GM04503 (cell line): ENCODE measurements at regions not wholly inside any gene's neighbourhood (a gene's known extent, or its start where the extent isn't known, plus 50 kb on each side); places are given as distances from the start of the nearest gene placed in this dataset.
"Not testable (repeated sequence)": the region's sequence is repeated elsewhere in the genome, so short reads cannot be mapped to it uniquely, and the experiment has no call there.

ENCODE experiments used
- DNase-seq: peaks from one replicate; pipeline ENCODE4 v3.0.0-alpha.2; 2012; ENCODE audit warnings: low read depth

DNA sequence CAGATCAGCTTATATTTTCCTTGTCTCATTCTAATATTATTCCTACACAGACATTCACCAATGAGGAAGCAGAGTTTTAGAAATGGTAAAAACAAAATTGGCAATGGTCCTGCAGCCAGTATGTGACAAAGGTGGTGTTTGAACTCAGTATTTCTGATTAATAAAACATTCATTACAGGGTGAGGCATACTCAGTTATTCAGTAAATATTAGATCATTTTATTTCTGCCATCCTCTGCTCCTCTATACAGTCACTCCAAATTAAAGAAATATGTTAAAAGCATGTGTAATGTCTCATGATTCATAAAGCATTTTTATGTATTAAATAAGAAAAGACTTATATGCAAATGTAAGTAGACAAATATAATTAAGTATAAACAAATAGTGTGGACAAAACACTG, 684.6 kb upstream of the ACO1 start:
- no peak for DNase-seq

GRCh38 chr9:31700252-31701045, 684.0 kb upstream of the ACO1 start:
- no peak for DNase-seq

DNA sequence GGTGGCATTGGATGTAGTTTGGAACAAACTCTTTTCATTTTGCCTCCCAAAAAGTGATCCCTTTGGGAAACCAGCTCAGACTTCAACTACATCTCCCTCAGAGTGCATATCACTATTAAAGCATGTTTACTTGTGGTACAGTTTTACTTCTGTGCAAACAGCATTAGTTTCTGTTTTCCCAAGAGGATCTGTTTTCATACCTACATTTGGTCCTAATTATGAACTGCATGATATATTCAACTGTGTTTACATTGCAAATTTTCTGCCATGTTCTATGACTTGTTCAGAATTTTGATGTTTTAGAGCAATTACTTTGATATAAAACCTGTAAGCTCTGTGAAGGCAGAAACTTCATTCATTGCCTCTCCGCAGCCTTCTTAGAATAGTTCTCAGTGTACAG, 681.5 kb upstream of the ACO1 start:
- DNase-seq = no peak

- DNase-seq = no peak
Measured at GRCh38 chr9:31715250-31715649, 669.2 kb upstream of the ACO1 start.

DNA sequence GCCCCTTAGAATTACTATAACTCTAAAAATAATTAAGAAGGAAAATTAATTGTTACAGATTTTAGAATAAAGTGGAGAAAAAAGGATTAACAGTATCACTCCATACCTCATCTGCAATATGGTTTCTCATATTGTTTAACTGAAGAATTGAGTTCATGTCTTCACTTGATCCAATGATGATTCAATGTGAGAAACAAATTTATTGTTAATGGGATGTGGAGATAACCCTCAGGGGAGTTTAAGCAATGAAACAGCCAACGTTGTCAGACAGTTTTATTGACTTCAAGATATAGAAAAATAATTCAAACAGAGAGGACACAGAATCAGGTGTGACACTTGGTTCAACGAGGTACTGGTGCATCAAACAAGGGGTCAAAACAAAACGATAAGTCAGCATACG, 665.2 kb upstream of the ACO1 start:
- no peak for DNase-seq

GRCh38 chr9:31730398-31730797, 654.0 kb upstream of the ACO1 start:
- DNase-seq = no peak

DNA sequence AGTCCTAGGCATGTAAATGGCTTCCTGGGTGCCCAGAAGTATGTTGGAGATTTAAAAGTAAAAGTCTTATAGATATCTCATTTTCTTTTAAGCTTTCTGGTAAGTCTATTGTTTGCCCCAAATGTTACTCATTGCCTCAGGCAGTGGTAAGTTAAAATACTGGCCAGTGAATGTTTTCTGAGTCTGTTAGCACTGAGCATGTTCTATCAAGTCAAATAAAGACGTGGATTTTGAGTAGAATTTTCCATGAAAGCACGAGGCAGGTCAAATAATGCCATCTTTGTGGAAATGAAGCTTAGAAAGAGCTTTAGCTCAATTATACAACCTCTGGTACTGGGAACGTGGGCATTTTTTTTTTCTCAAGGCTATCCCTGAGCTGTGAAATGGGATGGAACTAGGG, 651.3 kb upstream of the ACO1 start:
- no peak for DNase-seq

GRCh38 chr9:31736581-31737179, 647.8 kb upstream of the ACO1 start:
- no peak for DNase-seq

DNA sequence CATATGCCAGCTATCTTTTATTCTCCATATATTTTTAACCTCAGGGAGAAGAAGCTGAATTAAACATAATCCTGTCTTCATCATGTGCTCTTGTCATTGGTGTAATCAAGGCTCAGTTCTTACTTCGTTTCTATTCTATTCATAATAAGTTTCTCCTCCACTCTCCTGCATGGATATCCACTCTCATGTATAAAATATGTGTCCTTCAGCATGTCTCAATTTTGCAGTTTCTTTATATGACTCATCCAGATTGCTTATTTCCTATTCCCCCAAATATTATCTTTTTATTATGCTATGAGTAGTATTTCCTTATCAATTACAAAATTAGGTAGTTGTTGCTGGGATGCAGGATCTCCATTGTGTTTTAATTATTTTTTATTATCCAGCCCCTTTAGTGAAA, 643.7 kb upstream of the ACO1 start:
- DNase-seq = no peak

- DNase-seq = no peak
Measured at GRCh38 chr9:31744589-31744988, 639.9 kb upstream of the ACO1 start.

GRCh38 chr9:31745468-31745867, 639.0 kb upstream of the ACO1 start:
- no peak for DNase-seq

- no peak for DNase-seq
Measured at GRCh38 chr9:31745886-31746285, 638.6 kb upstream of the ACO1 start.

- no peak for DNase-seq
Measured at GRCh38 chr9:31753756-31754155, 630.7 kb upstream of the ACO1 start.

DNA sequence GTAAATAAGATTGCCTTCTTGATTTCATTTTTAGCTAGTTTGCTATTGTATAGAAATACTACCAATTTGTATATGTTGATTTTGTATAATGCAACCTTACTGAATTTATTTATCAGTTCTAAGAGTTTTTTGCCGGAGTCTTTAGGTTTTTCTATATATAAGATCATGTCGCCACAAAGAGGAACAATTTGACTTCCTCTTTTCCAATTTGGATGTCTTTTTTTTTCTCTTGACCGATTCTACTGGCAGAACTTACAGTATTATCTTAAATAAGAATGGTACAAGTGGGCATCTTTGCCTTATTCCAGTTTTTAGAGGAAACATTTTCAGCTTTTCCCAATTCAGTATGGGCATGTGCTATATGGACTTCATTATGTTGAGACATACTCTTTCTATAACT, 624.7 kb upstream of the ACO1 start:
- DNase-seq = no peak

- DNase-seq = not testable (repeated sequence)
Measured at GRCh38 chr9:31774021-31774420, 610.4 kb upstream of the ACO1 start.

- no peak for DNase-seq
Measured at GRCh38 chr9:31774571-31774970, 609.9 kb upstream of the ACO1 start.

- DNase-seq = no peak
Measured at GRCh38 chr9:31776471-31776870, 608.0 kb upstream of the ACO1 start.

DNA sequence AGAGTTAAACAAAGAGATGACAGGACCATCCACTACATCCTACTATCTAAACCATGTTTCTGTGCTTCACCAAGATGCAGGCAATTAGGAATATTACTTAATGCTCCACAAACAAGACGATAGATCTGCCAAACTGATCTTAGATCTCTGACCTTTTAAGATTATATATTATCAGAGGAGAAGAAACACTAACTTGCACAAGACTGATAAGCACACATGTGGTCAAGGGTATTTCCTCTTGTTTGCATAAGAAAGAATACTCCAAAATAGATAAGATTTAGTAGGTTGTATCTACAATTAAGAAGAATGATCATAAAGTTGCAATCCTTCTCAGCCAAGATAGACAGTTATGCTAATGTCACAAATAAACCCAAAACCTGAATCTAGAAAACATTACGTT, 601.0 kb upstream of the ACO1 start:
- DNase-seq = no peak

- no peak for DNase-seq
Measured at GRCh38 chr9:31790720-31791119, 593.7 kb upstream of the ACO1 start.

DNA sequence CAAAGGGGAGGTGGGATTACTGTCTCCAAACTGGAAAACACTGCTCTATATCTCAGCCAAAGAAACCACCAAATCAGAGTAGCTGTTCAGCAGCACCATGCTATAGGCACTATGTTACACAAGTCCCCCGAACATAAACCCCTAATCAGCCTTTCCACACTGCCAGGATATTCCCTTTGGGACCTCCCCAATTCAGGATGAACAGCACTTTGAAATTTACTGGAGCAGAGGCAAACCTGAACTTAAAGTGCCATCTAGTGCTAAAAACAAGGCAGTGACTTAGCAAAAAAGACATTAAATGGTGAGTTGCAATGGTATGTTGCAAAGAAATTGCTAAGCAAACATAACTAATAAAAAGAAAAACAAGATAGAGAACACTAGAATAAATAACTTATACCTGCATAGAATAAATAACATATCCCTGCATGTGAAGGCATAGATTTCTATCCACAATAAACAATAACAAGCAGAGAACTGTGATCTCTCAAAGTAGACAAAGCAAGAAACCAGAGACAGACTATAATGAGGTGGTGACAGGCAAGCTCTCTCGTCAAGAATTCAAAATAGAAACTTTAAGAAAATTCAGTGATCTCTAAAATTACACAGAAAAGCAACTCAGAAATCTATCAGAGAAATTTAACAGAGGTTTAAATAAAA, 584.4 kb upstream of the ACO1 start:
- DNase-seq = no peak

GRCh38 chr9:31807574-31808256, 576.7 kb upstream of the ACO1 start:
- DNase-seq = no peak

DNA sequence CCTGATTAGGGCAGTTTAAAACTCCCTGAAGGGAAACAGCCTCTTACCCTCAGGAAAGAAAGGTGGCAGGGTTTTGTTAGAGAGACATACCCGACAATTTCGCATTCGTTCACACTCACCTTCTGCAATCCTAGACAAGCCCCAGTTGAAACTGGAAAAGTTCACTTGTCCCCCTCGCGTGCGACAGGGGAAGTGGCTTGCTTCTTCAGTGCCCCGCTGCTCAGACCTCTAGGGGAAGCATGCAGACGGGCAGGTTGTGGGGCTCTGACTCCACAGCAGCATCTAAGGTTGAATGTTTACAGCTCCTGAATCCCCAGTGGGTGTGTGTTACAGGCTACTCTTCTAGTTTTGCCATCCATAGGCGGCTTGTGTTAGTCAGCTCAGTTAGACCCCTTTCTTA, 575.7 kb upstream of the ACO1 start:
- no peak for DNase-seq

- no peak for DNase-seq
Measured at GRCh38 chr9:31820426-31820825, 564.0 kb upstream of the ACO1 start.
